ENCODE measurements at regions not wholly inside any gene's neighbourhood (a gene's known extent, or its start where the extent isn't known, plus 50 kb on each side); places are given as distances from the start of the nearest gene placed in this dataset.

DNA sequence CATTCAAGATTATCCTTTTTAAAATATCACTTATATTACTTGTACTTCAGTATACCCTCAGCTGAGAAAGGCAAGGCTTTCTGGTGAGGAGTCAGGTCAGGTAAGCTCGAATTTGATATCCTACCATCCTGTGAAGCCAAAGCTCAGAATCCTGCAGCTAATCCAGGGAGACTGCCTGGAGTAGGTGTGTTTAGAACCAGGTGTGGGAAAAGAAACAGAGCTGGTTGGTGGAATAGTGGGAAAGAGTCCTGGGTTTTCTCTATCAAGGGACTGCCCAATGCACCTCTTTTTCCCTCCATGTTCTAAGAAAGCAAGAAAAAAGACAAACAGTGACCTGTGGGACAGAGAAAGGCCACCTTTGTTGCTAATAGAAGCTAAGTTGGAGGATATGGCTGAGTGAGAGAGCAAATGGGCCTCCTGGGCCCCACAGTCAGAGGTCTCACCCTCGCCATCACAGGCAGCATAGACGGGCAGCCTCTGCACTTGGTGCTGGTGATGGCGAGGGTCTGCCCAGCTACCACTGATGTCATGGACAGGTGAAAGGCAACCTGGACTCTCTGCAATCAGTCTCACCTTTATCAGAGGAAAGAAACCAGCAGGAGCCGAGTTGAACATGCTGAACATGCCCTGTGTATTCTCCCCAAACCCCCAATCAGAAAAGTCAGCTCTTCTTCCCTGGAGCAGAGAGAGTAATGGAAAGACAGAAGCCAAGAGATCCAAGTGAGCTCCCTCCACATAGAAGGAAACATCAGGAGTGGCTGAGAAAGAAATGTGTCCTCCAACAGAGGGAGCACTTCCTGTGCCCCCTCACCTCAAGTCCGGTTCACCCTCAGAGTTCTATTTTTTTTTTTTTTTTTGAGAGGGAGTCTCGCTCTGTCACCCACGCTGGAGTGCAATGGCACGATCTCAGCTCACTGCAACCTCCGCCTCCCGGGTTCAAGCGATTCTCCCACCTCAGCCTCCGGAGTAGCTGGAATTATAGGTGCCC is 491.3 kb downstream of the BUD13 start:
- DNase-seq, result no peak

DNA sequence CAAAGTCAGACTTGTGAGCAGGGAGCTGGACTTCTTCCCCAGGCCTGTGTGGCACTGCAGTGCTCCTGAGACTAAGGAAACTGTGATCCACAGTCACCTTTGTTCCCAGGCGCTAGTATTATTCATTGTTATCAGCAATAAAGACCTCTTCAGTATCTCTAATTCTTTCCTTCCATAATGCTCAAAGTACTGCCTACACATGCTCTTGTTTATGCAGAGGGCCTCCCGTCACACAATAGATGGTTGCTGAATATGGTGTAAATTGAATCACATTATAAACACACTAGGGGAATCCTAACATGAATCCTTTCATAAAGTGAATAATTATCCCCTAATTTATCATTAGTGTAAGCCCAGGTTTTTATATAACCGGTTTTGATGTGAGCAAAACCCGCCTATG is 493.3 kb downstream of the BUD13 start:
- no peak for DNase-seq

DNA sequence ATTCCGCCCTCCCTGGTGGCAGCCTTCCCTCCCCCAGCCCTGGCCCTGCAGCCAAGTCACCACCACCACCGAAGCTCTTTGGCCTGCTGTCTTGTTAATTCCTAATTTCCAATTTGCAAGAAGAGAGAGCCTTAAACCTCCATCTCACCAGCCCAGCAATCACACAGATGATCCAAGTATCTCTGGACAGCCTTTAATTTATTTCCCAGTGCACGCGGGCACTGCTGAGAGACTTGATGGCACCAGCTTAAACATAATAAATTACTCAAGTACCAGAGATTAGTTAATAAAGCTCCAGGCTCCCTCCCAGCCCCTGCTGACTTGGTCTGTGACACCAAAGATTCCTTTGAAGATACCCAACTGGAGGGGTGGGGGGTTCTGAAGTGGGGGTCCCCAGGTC is 494.7 kb downstream of the BUD13 start:
- no peak for DNase-seq

DNA sequence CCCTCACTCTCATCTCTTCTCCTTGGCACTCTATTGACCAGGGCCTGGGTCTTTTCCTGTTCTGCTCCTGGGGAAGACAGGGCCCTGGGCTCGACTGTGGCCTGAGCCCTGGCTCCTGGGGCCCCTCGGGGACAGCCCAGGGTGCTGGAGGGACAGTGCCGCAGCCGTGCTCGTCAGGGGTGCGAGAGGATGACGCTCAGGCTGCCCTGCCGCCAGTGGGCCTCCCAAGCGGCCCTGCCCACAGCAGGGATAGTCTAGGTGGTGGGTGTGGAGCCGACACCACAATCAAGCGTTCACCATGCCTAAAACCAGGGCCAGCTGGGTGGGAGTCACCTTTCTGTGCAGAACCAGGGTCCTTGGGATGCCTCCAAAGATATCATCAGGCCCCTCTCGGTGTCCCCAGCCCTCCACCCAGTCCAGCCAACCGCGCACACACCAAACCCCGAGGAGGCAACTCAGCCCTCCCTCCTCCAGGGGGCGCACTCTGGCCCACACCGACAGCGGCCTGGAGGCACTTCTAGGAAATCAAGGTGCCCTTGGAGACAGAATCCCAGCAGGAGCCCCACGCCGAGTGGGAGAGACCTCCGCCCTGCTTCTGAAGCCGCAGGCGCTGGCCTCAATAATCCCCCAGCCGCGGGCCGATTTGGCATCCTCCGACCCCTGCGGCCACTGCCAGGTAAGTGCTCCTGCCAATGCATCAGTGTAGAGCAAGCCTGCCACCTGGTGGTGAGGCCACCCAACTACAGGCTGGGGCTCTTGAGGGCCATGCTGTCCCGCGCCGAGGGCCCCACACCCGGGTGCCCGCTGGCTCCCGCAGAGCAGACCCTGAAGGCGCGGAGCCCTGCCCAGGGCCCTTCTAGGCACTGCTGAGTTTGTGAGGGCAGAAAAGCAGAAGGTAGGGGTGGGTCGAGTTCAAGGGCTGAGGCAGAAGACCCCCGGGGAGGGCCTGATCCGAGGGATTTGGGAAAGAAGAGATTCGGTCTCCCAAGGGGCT is 496.4 kb downstream of the BUD13 start:
- DNase-seq, result peak; percentile 79 to 80

DNA sequence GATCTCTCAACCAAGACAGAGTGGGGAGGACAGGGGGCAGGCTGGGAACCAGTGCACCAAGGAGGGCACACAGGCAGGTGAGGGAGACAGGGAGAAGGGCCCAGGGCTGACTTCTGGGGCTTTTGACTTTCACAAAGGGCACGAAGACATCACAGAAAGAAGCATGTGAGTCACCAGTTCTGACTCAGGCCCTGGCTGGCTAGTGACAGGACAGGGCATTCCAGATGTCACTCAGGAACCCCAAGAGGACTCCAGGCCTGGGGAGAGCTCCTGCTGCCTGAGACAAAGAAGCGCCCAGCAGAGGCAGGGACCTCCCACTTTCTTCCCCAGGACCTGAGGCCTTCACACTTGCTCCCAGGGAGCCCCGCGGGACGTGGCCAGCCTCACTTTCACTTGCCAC is 497.2 kb downstream of the BUD13 start:
- DNase-seq, result no peak

DNA sequence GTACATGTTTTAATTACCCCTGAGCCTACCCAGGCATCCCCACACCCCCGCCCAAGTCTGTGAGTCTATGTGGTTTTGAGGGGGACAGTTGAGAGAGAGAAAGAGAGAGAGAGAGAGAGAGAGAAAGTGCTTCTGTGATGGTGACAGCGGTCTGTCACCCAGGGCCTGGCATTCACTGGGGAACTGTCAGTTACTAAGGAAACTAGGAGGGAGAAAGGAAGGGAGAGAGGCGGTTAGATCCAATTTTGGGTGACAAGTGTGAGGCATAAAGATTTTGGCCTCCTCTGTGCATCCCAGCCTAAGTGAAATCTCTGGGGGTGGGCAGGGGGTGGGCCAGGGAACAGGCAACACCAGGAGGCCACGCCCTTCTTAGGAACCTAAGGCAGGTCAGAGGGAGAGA is 498.3 kb downstream of the BUD13 start:
- DNase-seq, result no peak

DNA sequence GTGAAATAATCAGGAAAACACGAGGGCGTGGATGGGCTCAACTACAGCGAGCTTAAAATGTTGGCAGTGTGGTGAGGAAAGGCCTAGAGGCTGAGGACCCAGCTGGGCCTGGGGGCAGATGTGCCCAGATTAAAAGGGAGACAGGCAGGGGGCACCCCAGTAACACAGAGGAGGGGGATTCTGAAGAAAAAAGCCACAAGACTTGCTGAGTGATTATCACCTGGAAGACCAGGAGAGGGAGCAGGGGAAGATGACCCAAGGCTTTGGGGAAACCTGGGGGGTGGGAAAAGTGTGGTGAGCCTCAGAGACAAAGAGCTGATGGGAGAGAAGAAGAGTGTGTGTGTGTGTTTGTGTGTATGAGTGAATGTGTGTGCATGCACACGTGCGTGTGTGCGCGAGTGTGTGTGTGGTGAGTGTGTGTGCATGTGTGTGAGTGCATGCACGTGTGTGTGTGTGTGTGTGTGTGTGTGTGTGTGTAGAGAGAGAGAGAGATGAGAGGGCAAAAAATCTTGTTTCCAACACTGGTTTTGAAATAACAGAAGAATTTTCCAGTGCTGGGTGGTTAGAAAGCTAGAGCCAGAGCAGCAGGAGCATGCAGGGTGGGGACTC is 500.5 kb downstream of the BUD13 start:
- no peak for DNase-seq

DNA sequence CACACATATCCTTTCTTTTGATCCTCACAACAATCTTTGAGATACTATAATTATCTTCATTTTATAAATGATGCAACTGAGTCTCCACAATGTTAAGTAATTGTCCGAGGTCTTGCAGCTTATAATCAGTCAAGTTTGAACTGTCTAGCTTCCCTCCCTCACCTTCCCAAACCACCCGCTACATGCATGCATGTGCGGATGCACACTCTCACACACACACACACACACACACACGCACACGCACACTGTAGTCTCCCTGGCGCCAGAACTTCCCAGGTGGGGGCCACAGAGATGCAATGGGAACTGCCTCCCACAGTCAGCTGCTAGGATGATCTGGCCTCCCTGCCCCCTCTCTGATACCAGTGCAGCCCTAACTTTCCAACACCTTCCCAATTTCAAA is 501.3 kb downstream of the BUD13 start:
- no peak for DNase-seq

DNA sequence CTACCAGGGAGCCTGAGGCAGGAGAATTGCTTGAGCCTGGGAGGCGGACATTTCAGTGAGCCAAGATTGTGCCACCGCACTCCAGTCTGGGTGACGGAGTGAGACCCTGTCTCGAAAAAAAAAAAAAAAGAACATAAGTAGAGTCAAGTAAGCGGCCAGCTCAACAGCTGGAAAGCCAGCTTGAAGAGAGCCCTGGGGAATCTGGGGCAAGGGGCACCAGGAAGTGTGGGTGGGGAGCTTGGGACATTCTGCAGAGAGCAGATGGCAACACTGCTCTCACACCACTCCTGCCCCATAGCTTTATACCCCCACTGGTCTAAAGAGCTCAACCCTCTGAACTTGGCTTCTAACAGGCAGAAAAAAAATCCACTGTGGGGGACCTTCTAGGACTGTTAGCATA is 505.6 kb downstream of the BUD13 start:
- no peak for DNase-seq

DNA sequence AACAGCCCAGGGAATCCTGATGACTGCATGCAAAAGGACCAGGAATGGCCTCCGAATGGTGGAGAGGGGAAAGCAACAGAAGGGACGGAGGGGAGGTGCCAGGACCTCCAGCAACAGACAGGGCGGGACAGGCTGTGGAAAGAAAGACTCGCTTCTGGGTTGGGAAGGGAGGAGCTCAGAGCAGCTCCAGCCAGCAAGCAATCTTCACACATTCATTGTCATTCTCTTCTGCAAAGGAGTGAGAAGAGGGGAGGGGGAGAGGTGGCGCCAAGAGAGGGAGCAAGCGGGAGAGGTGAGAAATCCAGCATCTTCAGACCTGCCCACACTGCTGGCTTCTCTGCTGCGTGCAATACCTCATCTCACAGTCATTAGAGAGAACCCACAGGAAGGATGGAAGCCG is 509.0 kb downstream of the BUD13 start:
- DNase-seq, result no peak

DNA sequence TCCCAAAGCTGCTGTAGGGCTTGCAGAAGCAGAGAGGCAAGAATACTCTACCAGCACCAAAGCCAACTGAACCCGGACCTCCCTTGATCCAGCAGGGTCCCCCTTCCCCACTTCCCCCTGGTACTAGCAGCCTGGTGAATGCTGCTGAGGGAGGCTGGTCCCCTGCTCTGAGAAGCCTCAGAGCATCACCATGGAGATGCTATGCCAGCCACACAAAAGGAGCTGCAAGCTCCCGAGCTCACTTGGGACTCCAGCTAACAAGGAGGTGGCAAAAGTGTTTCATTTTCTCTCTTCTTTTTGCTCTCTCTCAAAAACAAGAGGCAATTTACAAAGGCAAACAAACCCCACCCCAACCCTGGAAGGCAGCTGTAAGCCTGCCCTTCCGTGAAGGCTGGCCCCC is 509.8 kb downstream of the BUD13 start:
- no peak for DNase-seq

DNA sequence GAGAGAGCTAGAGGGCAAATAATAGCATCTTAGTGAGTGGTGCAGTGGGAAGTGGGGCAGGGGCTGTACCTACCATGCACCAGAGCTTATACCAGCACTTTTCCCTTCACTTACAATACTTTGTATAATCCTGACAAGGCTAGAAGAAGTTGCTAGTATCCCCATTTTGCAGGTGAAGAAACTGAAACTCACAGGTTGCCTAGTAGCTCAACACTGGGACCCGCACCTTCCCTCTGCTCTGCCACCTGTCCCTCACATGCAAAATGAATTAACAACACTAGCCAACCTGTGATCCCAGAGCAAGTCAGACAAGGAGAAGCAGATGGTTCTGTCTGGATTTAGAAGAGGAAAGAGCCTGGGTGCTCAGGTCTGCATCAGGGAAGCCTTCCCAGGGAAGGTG is 510.4 kb downstream of the BUD13 start:
- no peak for DNase-seq

DNA sequence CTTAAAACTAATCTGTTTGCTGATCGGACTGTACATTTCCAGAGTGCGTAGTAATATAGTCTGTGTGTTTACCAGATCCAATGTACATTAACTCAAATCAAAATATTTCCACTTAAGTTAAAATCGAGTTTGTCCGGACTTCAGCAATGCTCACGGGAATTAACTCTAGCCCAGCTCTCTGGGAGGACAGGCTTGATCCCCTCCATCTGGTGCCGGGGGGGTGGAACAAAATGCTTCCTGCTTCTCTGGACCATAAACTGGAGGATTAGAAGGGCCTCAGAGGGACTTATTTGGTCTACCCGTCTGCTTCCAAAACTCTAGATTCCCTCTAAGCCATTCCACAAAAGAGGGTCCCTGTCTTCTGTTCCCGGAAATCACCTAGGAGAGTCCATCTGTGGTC is 511.2 kb downstream of the BUD13 start:
- DNase-seq, result no peak

DNA sequence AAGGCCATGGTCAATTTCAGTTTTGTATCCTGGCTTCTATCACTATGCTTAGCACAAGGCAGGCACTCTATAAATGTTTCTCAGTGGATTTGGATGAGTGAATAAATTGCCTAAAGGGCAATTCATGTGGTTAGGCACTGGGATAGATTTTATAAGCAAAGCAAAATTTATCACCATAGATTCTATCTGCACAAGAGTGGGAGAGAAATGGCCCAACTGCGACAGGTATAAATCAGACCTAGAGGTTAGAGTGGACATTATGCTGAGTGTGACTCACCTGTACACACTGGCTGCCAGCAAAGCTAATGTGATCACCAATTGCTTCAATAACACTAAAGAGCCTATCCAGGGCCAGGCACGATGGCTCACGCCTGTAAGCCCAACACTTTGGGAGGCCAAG is 514.0 kb downstream of the BUD13 start:
- no peak for DNase-seq

DNA sequence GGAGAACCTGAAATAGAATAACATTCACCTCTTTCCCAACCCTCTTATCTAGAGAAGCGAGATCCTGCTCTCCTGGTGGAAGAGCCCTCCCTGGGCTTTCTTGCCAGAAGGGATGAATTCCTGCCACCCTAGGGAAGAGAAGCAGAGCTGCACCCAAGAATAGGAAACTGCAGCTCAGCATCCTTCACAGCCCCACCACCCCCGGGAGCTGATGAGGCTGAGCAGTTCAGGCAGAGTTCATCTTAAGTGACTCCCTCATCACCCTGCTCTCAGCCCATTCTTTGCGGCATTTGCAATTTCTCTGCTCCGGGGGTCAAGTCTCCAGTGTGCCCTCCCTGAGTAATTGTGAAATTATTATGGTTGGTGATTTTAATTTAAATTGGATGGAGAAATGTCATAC is 514.9 kb downstream of the BUD13 start:
- no peak for DNase-seq

DNA sequence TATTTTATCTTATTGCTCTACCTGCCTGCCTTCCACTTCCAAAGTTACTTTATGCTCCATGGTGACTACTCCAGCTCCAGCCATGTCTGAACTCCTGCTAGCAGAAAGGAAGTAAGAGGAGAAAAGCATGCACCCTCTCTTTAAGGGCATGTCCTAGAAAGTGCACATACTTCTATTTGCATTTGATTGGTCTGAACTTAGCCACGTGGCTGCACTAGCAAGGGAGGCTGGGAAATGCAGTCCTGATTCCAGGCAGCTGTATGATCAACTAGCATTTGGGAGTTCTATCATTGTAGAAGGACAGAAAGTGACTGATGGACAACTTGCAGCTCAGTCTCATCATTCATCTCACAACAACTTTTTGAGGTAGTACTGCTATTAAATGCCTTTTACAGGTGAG is 515.7 kb downstream of the BUD13 start:
- DNase-seq, result no peak

DNA sequence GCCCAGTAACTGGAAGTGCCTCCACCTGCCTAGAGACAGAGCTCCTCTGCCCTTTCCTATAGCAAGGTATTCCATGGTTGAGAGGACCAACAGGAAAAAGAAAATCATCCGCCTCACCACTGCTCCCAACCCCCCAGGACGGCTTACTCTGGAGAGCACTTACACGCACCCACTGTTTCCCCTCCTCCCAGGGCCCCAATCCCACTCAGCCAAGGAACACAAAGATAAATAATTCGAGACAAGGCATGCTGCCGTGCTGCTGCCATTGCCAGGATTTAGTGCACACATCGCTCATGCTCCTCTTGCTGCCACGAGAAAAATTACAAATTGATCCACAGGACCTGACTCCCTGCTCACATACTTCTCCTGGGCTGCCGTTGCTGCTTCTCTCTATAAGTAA is 516.6 kb downstream of the BUD13 start:
- no peak for DNase-seq

DNA sequence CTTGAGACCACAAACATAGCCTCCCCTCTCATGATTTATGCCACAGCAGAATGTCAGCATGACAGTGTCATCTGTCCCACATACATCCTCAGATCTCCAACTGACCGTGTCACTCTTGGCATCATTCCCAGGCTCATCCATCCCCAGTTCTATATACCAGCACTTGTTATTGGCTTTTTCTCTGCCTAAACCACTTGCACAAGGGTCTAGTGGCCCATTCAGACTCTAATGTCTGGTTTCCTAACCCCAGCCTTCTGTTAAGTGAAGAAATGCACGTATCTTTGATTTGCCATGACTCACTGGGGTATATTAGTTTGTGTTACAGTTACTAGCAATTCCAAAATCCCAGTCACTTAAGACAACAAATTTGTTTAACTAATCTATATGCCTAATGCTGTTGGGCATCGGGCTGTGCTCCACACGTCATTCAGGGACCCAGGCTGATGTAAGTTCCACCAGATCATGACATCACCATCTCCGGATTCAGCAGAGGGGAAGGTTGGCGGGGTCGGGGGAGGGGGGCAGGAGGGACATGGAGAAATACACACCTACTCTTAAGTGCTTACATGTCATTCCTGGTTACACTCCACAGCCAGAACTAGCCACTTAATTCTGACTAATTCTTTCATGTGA is 517.4 kb downstream of the BUD13 start:
- DNase-seq, result no peak

DNA sequence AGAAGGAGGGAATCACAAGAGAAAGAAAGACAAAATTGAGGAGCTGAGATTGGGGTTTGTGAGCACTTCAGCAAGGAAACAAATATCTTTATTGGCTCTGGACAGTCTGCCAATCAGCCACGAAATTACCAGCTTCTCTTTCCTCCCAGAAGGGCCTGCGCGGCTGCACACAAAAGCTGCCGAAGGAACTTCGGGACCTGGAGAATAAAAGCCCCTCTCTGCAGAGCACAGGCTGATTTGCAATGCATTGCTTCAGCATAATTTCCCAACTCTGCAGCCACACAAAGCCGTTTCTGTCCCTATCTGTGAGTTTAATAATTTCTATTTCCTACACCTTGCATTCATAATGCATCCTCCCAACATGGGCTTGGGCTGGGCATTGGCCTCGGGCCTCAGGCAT is 522.6 kb downstream of the BUD13 start:
- no peak for DNase-seq

DNA sequence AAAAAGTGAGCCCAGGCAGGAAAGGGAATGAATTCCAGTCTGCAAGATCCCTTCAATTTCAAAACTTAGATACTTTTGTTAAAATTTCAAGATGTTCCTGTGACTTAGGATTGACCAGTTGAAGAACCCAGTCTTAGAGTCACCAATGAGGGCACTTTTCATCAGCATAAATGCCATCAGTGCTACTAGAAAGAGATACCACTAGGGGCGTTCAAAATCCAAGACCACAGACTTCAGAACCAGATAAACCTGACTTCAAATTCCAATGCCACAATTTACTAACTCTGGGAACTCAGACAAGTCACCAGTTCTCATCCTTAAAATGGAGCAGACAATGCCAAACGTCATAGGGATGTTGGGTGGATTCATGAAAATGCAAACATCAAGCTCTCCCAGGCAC is 523.2 kb downstream of the BUD13 start:
- DNase-seq, result no peak

DNA sequence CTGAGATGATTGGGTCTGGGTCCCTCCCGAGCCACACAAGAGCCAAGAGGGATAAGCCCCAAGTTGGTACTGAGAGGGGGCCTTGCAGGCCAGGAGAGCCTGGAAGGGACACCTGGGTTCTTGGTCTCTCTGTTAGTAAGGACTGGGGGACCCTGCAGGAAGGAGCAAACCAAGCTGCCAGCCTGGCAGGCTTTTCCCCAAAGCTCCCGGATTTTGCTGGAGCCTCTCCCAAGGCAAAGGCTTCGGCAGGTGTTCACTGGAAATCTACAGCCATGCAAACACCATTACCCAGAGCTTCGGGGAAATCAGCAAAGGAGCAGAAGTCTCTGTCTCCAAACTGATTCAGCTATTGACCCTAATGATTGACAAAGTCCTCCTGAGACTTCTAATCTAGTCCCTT is 527.9 kb downstream of the BUD13 start:
- DNase-seq, result no peak

DNA sequence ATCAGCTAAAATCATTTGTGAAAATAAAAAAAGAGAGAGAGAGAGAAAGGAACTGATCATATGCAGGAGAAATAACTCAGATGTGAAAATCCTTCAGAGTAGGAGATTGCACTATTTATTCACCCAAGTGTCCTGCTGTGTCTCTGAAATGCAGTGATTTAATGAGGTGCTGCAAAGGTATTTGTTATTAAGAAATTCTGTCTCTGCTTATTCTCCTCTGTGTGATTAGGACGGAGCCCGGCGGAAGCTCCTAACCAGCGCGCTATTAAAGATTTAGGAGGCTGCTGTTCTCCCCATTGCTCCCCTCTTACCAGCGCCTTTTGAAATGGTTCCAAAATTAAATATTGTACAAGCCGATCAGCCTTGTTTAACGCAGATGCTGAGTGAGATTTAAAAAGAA is 528.3 kb downstream of the BUD13 start:
- DNase-seq, result no peak

DNA sequence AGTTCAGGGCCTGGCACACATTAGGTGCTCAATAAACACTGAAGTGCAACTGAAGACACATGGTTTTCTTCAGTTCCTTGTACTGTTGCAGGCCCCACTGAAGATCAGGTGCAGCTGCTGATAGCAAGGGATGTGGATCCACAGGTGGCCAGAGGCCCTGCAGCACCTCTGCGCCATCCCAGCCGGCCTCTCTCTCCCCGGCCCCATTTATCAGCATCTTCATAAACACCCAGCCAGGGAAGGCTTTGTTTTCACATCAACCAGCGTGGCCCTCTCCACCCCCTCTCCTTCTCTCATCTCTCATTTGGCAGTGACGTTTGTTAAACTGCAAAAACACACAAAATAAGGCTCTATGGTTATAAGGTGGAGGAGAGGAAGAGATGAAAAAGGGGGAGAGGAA is 528.8 kb downstream of the BUD13 start:
- DNase-seq, result no peak
